GM19025 (cell line): ENCODE measurements at regions not wholly inside any gene's neighbourhood (a gene's known extent, or its start where the extent isn't known, plus 50 kb on each side); places are given as distances from the start of the nearest gene placed in this dataset.

ENCODE experiments used
- ATAC-seq: cut with Tn5 transposase; IDR thresholded peaks from one replicate; pipeline ENCODE4 v1.9.1; 2021; ENCODE audit warnings: mild to moderate bottlenecking, low read depth, moderate library complexity; ENCODE audit not compliant: unreplicated experiment

GRCh38 chr5:5721881-5722280 lies 299.4 kb downstream of the ICE1 start:
- no peak for ATAC-seq

- no peak for ATAC-seq
Observed at GRCh38 chr5:5719292-5719691, 296.8 kb downstream of the ICE1 start.

- no peak for ATAC-seq
Observed at GRCh38 chr5:5716665-5717064, 294.2 kb downstream of the ICE1 start.

GRCh38 chr5:5711592-5711991 lies 289.1 kb downstream of the ICE1 start:
- ATAC-seq = no peak

- no peak for ATAC-seq
Observed at GRCh38 chr5:5711112-5711511, 288.6 kb downstream of the ICE1 start.

GRCh38 chr5:5710471-5710870 lies 288.0 kb downstream of the ICE1 start:
- no peak for ATAC-seq

GRCh38 chr5:5708367-5708919 lies 286.0 kb downstream of the ICE1 start:
- no peak for ATAC-seq

GRCh38 chr5:5705010-5705409 lies 282.5 kb downstream of the ICE1 start:
- no peak for ATAC-seq

GRCh38 chr5:5704352-5704751 lies 281.9 kb downstream of the ICE1 start:
- no peak for ATAC-seq

GRCh38 chr5:5702934-5703333 lies 280.5 kb downstream of the ICE1 start:
- no peak for ATAC-seq

- ATAC-seq = no peak
Observed at GRCh38 chr5:5700549-5700948, 278.1 kb downstream of the ICE1 start.

- no peak for ATAC-seq
Observed at GRCh38 chr5:5699062-5699461, 276.6 kb downstream of the ICE1 start.

GRCh38 chr5:5695266-5695665 lies 272.8 kb downstream of the ICE1 start:
- no peak for ATAC-seq

GRCh38 chr5:5688925-5689310 lies 266.4 kb downstream of the ICE1 start:
- no peak for ATAC-seq

- no peak for ATAC-seq
Observed at GRCh38 chr5:5688194-5688924, 265.9 kb downstream of the ICE1 start.

- no peak for ATAC-seq
Observed at GRCh38 chr5:5687113-5687512, 264.6 kb downstream of the ICE1 start.

GRCh38 chr5:5686356-5686755 lies 263.9 kb downstream of the ICE1 start:
- no peak for ATAC-seq

GRCh38 chr5:5685737-5686136 lies 263.3 kb downstream of the ICE1 start:
- ATAC-seq = no peak

GRCh38 chr5:5683174-5683573 lies 260.7 kb downstream of the ICE1 start:
- ATAC-seq = no peak

GRCh38 chr5:5678909-5679308 lies 256.4 kb downstream of the ICE1 start:
- no peak for ATAC-seq

- no peak for ATAC-seq
Observed at GRCh38 chr5:5677738-5678137, 255.3 kb downstream of the ICE1 start.

GRCh38 chr5:5676218-5676617 lies 253.7 kb downstream of the ICE1 start:
- ATAC-seq = no peak

GRCh38 chr5:5675511-5675910 lies 253.0 kb downstream of the ICE1 start:
- no peak for ATAC-seq
